Left renal cortex interstitium (tissue), 4 donors: ENCODE measurements at regions not wholly inside any gene's neighbourhood (a gene's known extent, or its start where the extent isn't known, plus 50 kb on each side); places are given as distances from the start of the nearest gene placed in this dataset.
A peak's percentile ranks its signal among the peaks of the same experiment; 100 is the strongest.

ENCODE experiments used
- DNase-seq, 4 donors: peaks; one replicate each; pipeline ENCODE4 v3.0.0-alpha.2; 2013; ENCODE audit warnings: low read depth in 4 of 4, low spot score in 2 of 4, missing footprints in 1 of 4

DNA sequence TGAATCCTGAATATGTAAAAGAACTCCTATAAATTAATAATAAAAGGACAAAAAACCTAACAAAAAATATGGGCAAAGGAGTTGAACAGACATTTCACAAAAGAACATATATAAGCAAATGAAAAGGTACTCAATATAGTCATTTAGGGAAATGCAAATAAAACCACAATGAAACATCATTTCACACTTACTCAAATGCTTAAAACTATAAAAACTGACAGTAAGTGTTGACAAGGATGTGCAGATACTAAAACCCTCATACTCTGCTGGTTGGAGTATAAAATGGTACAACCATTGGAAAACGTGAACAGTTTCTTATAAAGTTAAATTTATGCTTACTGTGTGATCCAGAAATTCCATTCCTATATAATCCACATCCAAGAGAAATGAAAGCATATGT lies 247.1 kb downstream of the GXYLT1 start:
- no peak for DNase-seq

DNA sequence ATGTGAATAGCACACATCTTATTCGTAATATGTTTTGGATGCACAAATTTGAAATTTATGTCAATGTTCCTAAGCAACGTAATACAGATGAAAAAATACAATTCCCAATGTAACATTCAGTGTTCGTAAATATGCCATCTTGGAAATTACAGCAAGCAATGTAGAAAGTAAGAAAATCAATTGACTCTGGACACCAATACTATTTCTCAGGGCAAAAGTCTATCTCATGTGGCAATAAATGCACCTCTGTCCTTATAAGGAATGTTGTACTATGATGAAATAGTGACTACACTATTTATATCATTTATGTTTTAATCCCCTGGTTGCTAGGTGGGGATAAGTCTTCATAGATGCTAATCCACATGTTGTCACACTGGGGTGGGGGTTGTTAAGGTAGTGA lies 251.2 kb downstream of the GXYLT1 start:
- DNase-seq = no peak

DNA sequence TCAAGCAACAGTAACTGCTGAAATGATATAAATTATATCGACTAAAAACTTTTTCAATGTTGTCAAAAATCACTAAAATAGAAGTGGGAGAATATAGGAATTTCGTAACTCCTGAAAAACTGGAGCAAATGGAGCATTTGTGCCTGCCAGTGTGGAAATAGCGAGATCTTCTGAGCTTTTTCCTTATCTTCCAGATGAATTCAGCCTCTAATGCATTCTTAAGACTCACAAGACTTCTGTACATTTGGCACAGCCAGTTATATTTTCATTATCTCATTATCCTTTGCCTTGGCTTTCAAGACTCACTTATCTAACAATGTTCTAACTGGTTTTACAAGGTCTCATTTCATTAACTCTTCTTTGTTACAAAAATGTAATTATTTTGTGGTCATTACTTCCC lies 252.4 kb downstream of the GXYLT1 start:
- no peak for DNase-seq

DNA sequence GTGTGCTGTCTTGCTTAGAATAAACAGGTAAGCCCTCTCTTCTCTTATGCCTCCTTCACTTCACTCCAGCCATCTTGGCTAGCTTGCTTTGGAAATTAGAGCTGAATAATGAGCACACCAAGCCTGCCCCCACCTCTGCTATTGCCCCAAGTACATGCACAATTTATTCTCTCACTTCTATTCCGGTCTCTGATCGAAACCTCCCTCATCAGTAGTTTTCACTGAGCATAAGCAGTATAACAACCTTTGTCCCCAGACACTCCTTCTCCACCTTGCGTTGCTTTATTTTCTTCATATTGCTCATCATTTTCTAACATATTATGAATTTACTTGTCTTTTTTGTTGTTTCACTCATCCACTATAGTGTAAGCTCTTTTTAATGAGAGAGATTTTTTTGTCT lies 253.4 kb downstream of the GXYLT1 start:
- DNase-seq = no peak

DNA sequence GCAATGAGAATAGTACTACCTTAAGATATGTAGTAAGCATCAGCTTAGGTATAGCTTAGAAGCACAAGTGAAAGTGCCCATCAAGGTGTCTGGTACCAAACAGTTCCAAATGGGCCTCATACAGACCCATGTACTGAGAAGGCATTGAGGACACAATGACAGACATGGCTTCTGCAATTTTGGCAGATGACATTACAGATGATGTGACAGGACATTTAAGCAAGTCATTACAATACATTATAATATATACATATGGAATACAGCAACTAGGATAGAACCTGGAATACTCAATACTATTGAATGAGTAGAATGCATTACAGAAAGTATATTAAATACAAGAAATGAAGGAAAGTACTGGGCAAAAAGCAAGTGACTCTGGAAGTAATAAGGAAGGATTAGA lies 256.4 kb downstream of the GXYLT1 start:
- DNase-seq = no peak

DNA sequence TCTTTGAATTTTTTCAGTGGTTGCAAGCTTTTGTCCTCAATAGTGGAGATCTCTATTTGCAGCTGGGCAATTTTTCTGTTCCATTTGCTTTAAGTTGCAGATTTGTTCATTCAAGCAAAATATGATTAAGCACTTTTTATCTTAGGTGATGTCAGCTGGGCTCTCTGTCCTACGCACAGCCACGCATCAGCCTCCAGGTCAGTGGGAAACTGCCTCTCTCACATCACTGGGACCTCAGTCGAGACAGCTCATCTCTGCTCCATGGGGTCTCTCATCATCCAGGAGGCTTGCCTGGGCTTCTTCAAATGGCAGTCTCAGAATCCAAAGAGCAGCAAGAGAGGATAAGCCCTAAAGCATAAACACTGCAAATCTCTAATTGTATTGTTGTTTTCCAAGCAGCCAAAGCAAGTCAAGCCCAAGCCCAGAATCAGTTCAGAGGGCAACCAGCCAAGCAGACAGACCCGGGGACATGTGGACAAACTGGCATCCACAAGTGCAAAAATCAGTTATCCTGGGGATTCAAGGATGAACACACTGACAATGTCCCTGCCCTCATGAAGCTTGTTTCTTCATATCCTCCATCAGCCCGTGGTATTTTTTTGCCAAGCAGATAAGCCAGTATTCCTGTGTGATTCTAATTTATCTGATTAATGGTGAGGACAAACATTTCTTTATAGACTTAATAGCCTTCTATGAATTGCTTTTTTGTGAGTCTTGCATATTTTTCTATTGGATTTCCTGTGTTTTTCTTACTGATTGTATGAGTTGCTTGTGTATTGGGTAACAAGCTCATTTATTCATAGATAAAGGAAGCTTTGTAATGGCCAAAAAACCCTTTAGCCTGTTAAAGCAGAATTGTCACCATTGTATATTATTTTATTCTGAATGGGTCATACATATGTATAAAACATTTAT lies 262.5 kb downstream of the GXYLT1 start:
- no peak for DNase-seq

DNA sequence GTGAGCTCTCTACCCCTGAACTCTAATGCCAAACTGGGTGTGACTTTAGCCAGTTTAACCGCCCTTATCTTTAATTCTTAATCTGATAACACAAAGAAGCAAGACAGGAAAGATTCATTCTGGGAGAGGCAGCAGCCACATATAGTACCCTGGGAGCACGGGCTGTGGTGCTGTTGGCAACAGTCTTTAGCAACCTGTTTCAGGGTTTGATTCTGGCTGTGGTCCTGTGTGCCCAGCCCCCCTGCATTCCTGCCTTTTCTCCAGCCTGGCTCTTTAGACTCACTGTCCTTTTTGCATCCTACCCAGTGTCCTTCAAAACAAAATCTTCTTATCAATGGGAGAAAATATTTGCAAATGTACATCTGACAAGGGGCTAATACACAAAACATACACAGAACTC lies 275.2 kb downstream of the GXYLT1 start:
- DNase-seq = no peak

DNA sequence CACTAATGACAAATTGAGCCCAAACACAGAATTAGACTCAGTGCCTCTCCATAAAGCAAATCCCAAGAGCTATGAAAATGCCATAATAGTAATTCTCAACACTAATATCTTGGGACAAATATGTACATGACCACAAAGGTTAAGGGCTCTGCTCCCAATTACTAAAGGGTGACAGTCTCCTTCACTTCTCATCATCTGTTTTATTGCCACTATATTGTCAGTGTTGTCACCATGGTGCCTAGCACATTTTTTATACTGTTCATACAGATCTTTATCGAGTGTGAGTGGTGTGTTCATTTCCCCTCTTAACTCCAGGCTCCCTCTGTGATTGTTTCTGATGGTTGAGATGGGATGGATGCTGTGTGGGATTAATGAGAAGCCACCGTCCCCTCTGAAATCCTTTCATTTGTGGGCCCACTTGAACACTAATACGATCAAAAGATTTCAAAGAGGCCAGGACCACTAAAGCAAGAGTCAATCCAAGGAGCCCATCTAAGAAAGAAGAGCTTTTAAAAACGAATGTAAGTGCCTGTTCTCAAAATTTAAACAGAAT lies 277.7 kb downstream of the GXYLT1 start:
- DNase-seq = no peak

DNA sequence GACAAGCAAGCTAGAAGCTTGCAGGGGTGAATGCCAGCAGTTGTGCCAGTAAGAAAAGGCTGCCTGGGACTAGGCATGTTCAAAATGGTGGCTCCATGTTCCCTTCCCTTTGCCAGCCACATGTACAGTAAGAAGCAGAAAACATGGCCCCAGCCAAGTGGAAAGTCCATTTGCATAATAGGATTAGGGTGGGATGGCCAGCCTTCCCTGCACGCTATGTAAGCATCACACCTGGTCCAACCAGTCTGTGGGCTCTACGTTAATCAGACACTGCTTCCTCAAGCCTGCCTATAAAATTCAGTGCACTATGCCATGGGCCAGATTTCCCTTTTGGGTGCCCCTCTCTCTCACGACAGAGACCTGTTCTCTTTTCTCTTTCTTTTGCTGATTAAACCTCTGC lies 288.4 kb downstream of the GXYLT1 start:
- no peak for DNase-seq

DNA sequence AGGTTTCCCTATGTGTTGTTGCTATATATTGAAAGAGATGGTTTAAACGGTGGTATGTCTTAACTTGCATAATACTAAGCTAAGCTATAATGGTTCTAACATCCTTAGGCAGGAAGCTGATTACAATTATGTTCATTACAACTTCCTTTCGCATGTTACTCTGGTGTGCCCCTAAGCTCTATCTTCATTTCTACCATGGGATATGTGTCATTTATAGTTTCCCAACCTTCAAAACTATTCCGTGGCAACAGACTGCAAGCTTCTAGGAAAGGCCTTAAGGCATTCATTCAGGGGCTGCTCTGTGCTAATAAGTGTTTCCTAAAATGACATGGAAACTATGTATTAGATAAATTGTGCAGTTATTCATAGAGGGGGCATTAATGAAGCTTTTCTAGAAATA lies 294.6 kb downstream of the GXYLT1 start:
- DNase-seq = no peak

DNA sequence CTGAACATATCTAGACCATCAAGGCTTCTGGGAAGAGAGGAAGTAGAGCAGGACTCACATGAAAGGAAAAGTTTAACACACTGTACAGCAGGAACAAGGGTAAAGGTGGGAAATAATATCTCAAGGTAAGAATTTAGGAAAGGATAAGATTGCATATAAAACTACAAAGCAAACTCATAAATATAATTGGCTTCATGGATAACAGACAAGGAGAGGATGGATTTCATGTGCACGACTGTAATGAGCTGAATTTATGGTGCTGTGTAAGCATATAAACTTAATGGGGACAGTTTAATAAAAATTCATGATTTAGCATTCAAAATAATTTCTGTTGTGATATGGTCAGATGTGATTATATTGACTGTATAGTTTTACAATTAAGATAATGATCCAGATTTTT lies 298.0 kb downstream of the GXYLT1 start:
- no peak for DNase-seq

DNA sequence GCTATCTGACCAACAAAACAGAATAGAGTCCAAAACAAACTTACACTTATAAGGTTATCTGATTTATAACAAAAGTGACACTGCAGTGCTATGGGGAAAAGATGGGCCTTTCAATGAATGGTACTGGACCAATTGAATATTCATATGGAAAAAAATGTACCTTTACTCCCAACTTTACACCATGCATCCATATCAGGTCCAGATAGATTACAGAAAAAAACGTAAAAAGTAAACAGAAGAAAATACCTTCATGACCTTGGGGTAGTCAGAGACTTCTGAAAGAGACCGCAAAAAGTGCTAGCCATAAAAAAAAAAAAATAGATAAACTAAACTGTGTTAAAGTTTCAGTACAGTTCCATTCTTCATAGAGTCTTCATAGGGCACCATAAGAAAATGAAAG lies 308.3 kb downstream of the GXYLT1 start:
- DNase-seq = no peak

DNA sequence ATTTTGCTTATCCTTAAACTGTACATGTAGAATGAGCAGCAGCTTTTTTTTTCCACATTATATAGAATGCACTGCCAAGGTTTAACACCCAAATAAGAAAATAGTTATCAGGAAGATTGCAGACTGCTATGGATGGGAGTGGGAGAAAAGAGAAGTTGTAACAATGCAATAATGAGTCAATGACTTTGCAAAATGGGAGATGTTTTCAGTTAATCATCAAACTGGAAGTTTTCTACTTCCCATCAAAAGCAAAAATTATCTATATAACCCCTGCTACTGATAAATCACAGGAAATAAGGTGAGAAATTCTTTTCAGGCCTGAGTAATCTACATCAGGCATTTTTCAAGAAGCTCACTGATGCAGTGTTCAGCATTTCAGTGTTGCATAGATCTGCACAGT lies 309.1 kb downstream of the GXYLT1 start:
- no peak for DNase-seq

DNA sequence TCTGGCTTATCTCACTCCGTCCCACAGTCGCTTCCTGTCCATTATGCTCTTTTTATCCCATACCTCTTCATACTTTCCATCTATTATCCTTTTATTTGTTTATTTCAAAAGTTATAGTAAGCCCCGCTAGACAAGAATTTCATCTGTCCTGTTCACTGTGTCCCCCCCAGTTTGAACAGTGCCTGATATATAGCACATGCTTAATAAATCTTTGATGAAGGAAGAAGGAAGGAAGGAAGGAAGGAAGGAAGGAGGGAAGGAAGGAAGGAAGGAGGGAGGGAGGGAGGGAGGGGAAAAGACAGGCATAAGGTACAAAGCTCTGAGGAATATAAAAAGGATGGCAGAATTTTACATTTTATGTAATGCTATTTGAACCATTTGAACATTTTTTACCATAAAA lies 324.7 kb downstream of the GXYLT1 start:
- no peak for DNase-seq

DNA sequence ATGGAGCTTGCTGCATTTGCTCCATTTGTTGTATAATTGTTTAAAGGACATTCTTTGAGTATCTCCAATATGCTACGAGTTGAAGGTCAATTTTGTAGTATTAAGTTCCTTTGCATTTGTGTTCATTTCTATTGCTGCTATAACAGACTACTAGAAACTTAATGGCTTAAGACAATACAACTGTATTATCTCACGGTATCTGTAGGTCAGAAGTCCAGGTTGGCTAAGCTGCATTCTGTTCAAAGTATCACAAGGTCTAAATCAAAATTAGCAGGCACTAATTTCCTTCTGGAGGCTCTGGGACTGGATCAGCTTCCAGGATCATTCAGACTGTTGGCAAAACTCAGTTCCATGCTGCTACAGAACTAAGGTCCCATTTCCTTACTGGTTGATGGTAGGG lies 340.6 kb downstream of the GXYLT1 start:
- DNase-seq = no peak

DNA sequence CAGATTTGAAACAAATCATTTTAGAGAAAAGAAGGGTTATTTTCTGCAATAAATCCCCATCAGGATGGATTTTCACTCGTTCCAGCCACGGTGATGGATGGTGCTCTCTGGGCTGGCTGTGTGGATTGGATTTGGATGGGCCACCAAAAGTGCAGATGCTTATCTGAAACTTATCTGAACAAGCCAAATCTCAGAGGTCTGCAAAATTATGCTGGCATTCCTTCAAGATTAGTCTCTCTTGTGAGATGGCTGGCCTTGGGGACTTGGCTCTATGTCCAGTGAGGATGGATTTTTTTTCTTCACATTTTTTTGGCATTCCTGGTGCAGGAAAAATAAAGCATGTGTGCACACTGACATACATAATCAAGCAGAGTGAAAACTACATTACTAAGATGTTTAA lies 341.9 kb downstream of the GXYLT1 start:
- DNase-seq = no peak

DNA sequence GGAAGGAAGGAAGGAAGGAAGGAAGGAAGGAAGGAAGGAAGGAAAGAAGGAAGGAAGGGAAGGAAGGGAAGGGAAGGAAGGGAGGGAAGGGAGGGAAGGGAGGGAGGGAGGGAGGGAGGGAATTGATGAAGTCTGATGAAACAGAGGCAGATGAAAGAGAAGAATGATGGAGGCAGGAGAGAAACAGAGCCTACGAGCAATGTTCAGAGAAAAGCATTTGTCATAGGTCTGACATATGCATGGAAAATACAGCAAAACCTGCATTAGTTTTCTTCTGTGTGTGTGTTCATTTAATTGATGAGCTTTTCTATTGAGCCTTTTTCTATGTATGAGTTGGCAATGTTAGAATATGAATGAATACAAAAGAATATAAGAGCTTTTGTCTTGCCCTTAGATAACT lies 343.4 kb downstream of the GXYLT1 start:
- DNase-seq = no peak

DNA sequence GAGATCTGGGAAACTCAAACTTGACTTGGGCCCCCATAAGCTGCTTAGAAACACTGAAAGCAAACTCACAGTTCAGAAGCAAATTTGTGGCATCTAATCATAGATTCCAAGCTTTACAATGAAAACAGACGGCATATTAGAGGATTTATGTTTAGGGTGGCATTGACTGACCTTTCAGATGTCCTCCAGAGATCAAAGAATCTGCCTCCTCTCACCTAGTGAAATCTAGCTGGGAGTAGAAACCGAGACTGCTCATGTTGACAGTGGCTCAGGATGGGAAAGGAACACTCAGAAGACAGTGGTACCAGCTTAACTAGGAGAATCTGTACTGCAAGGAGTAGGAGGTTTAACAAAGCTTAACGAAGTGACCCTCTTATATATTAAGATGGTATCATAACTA lies 345.0 kb downstream of the GXYLT1 start:
- DNase-seq = peak in 1 of 4 donors; percentile 4

DNA sequence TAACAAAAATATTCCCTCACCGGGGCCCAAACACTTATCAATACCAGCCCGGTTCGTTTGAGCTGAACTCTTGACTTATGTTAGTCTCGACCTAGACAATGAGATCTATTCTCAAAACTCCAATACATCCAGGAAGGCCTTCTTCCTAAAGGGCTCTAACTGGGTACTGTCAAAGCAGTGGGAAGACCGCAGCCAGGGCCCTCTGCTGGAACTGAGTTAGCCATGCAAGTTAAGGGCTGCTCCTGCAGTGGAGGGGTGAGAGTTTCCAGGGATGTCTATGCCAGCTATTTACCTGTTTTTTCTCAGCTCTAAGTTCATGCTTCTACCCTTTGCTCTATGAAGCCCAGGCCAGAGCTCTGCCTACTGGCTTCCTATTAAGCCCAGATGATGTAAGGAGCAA lies 348.8 kb downstream of the GXYLT1 start:
- no peak for DNase-seq

DNA sequence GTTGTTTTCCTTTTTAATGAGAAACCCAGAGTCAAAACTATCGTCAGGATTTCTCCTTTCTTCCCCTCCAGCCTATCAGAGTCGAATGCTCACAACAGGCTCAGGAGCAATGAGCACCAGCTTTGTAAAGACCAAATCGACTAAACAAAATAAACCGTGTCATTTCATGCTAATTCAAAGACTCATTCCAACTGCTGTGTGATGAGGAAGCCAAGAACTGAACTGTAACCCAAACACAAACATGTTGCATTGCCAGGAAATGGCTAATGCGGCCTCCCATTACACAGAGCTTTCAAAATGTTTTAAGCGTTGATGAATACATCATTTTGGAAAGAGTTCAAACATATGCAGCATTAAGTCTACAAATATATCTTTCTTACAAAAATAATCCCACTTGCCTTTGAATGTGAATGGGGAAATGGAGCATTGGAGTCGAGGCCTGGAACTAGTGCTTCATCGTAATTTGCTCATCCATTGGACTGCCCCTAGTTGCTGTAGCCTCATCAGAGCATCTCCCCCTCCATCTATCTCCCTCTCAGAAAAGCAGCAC lies 349.5 kb downstream of the GXYLT1 start:
- DNase-seq = peak in 1 of 4 donors; percentile 15

DNA sequence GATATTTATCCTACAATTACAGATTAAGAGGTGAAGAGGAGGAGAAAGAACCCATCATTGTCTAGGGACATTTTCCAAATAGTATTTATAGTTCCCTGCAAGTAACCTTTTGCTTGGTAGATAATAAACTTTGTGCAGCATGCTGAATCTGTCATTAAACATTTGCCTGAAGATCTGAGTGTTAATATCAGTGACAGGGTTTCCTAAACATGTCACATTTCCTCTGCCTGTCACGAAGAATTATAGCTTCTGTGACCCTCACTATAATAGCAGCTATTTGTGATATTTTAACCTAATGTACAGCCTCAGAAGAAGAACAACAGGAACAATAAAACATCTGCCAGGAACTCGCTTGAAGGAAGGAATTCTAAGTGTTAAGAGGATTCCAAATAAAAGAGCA lies 350.3 kb downstream of the GXYLT1 start:
- peak in 1 of 4 donors; percentile 9 for DNase-seq

DNA sequence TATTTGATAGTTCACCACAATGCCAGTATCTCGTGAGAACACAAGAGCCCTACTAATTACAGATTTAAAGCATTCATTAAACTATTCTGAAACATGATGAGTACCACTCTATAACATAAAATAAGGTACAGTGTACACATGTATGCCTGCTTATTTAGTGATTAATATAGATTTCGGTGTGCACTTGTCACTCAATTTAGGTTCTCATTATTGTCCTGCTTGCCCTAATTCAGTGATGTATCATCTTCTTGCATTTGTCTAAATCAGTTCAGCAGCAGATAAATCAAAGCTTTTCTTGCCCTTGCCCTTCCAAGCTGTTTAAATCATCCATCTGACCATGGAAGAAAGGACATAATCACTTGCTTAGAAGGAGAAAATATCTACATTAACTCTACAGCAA lies 359.7 kb downstream of the GXYLT1 start:
- DNase-seq = no peak
